Activated CD8-positive, alpha-beta T cell treated with anti-CD3 and anti-CD28 coated beads, Interleukin-2, amount 10 ng/mL, durations not matched to agents 7 days and 5 days (primary cell): ENCODE measurements at regions not wholly inside any gene's neighbourhood (a gene's known extent, or its start where the extent isn't known, plus 50 kb on each side); places are given as distances from the start of the nearest gene placed in this dataset.
"Not testable (repeated sequence)": the region's sequence is repeated elsewhere in the genome, so short reads cannot be mapped to it uniquely, and the experiment has no call there.

Experiments used
- ATAC-seq: fragments of 150-1000 bp; cut with Tn5 transposase; one replicate; pipeline ENCODE4 v1.10.0; 2021; ENCODE audit warnings: moderate library complexity
- CTCF ChIA-PET: fragments of 350-600 bp; sonication (Branson Sonifier 250); formaldehyde crosslinking; loops from one replicate; lab custom pipeline; 2021; ENCODE audit warnings: antibody characterized with exemption; lab: Charles Lee
- POLR2A ChIA-PET: fragments of 350-600 bp; sonication (Branson Sonifier 250); formaldehyde crosslinking; loops from one replicate; lab custom pipeline; 2021; ENCODE audit warnings: antibody characterized with exemption; lab: Charles Lee
- DNase-seq: peaks from one replicate; pipeline ENCODE4 v3.0.0-alpha.2; 2020
- H3K27ac Mint-ChIP-seq: one replicate; pipeline ENCODE4 v1.8.0; 2021; ENCODE audit warnings: mild to moderate bottlenecking, mixed read lengths
- H3K27me3 Mint-ChIP-seq: one replicate; pipeline ENCODE4 v1.8.0; 2021; ENCODE audit warnings: low read depth, mixed read lengths
- H3K36me3 Mint-ChIP-seq: one replicate; pipeline ENCODE4 v1.8.0; 2021; ENCODE audit warnings: low read depth, mixed read lengths
- H3K4me1 Mint-ChIP-seq: one replicate; pipeline ENCODE4 v1.8.0; 2021; ENCODE audit warnings: low read depth, mixed read lengths
- H3K4me3 Mint-ChIP-seq: one replicate; pipeline ENCODE4 v1.8.0; 2021; ENCODE audit warnings: mild to moderate bottlenecking, mixed read lengths
- H3K9me3 Mint-ChIP-seq: one replicate; pipeline ENCODE4 v1.8.0; 2022; ENCODE audit warnings: mixed read lengths; ENCODE audit not compliant: insufficient read depth

DNA sequence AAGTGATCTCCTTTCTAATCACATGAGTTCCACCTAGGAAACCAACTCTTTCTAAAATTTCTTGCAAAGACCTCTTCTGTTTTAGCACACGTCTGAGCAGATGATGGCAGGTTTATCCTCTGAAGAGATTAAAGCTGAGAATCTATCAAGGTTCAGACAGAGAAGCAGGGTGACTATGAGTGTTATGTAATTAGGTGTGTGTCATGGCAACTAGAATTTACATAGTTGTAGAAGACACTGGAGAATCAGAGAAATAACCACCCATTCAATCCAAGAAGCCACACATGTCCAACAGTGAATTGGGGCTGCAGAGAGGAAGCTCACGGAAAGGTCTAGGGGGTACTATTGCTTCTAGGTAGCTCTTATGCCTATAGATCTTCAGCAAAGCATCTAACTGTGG is 600.5 kb downstream of the PYDC2 start:
- Mint-ChIP-seq H3K27me3 (no peaks in the 10 kb centered on the region), H3K36me3 (no peaks in the 10 kb centered on the region), H3K4me1 (no peaks in the 10 kb centered on the region), H3K9me3 (peaks cover 5% of the 10 kb centered on the region), H3K27ac (no peak overlapping the region), H3K4me3 (no peak overlapping the region)
- ChIA-PET CTCF (interaction anchor here (0.7 kb wide), 1 partner anchor 30 kb away, joined by 3 read pairs; no protein-coding TSS in a partner anchor), POLR2A (no interaction called here)
- ATAC-seq (no peak), DNase-seq (no peak)

- Mint-ChIP-seq H3K27me3 (no peaks in the 10 kb centered on the region), H3K4me1 (no peaks in the 10 kb centered on the region), H3K4me3 (no peak overlapping the region), H3K27ac (no peak overlapping the region), H3K36me3 (no peaks in the 10 kb centered on the region), H3K9me3 (peaks cover 5% of the 10 kb centered on the region)
- DNase-seq (no peak), ATAC-seq (no peak)
- POLR2A ChIA-PET, result no interaction called here
- CTCF ChIA-PET, result no interaction called here
These were observed 601.2 kb downstream of the PYDC2 start for GRCh38 chr3:192062186-192062585.

DNA sequence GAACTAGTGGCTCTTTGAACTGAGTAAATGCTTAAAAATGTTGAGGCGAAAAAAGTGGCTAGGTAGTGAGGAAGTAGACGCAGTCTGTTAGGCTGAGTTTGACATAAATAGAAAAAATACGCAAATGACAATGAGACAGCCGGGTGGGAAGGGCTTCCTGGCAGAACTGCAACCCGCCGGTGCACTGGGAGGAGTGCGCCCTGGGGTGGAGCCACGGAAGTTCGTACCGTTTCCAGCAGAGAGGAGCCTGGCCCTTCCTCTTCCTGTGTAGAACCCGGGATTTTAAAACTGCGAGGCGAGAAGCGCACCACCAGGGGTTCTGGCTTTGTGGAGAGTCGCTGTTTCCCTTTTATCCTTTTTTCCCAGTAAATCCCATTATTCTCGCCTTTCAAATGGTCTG is 602.6 kb downstream of the PYDC2 start:
- Mint-ChIP-seq H3K4me1 (no peaks in the 10 kb centered on the region), H3K9me3 (peaks cover 3% of the 10 kb centered on the region), H3K27ac (no peak overlapping the region), H3K4me3 (no peak overlapping the region), H3K36me3 (no peaks in the 10 kb centered on the region), H3K27me3 (no peaks in the 10 kb centered on the region)
- ChIA-PET POLR2A (no interaction called here), CTCF (no interaction called here)
- DNase-seq (no peak), ATAC-seq (no peak)

DNA sequence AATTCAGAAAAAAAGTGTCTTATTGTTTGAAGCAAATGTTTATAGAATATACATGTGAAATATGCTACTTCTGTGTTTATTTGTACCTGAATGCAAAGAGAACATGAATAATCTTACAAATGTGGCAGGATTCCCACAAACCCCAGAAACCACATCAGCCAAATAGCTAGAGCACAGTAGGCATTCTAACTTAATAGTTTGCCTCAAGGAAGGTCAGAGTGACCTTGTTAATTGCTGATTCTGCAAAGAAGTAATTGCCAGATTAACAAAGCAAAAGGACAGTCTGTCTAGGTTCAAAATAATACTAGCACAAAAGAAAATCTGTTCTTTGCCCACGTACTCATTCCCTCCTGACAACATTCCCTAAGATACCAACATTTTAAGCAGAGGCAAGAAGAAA is 604.0 kb downstream of the PYDC2 start:
- Mint-ChIP-seq H3K4me3 (no peak overlapping the region), H3K27me3 (no peaks in the 10 kb centered on the region), H3K9me3 (no peaks in the 10 kb centered on the region), H3K4me1 (no peaks in the 10 kb centered on the region), H3K27ac (no peak overlapping the region), H3K36me3 (no peaks in the 10 kb centered on the region)
- ChIA-PET POLR2A (no interaction called here), CTCF (no interaction called here)
- DNase-seq (no peak), ATAC-seq (no peak)

DNA sequence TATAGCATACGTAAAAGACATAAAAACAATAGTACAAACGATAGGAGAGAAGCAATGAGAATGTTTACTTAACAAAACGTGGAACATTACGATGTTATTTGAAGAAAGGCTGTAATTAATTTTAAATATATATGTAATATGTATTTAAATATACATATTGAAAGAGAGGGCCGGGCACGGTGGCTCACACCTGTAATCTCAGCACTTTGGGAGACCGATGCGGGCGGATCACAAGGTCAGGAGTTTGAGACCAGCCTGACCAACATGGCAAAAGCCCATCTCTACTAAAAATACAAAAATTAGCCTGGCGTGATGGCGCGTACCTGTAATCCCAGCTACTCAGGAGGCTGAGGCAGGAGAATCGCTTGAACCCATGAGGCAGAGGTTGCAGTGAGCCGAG is 605.3 kb downstream of the PYDC2 start:
- H3K27ac Mint-ChIP-seq, H3K4me1 Mint-ChIP-seq, CTCF ChIA-PET, H3K9me3 Mint-ChIP-seq, H3K27me3 Mint-ChIP-seq, ATAC-seq, H3K36me3 Mint-ChIP-seq, DNase-seq, H3K4me3 Mint-ChIP-seq, POLR2A ChIA-PET: not testable (repeated sequence)

GRCh38 chr3:192068464-192069254 is 607.7 kb downstream of the PYDC2 start:
- no peak for ATAC-seq
- Mint-ChIP-seq H3K36me3 (no peaks in the 10 kb centered on the region), H3K4me1 (no peaks in the 10 kb centered on the region), H3K27me3 (no peaks in the 10 kb centered on the region), H3K9me3 (no peaks in the 10 kb centered on the region), H3K4me3 (no peak overlapping the region), H3K27ac (no peak overlapping the region)
- POLR2A ChIA-PET, result no interaction called here
- CTCF ChIA-PET, result no interaction called here
- DNase-seq, result no peak

GRCh38 chr3:192077795-192078497 is 617.0 kb downstream of the PYDC2 start:
- Mint-ChIP-seq H3K9me3 (peaks cover 14% of the 10 kb centered on the region), H3K36me3 (no peaks in the 10 kb centered on the region), H3K4me3 (no peak overlapping the region), H3K27ac (no peak overlapping the region), H3K4me1 (no peaks in the 10 kb centered on the region), H3K27me3 (no peaks in the 10 kb centered on the region)
- no peak for DNase-seq
- ATAC-seq, result no peak
- POLR2A ChIA-PET, result no interaction called here
- CTCF ChIA-PET, result no interaction called here

GRCh38 chr3:192079098-192079497 is 618.1 kb downstream of the PYDC2 start:
- DNase-seq (no peak), ATAC-seq (no peak)
- Mint-ChIP-seq H3K9me3 (peaks cover 14% of the 10 kb centered on the region), H3K4me1 (no peaks in the 10 kb centered on the region), H3K4me3 (no peak overlapping the region), H3K27me3 (no peaks in the 10 kb centered on the region), H3K36me3 (no peaks in the 10 kb centered on the region), H3K27ac (no peak overlapping the region)
- CTCF ChIA-PET, result no interaction called here
- POLR2A ChIA-PET, result no interaction called here

GRCh38 chr3:192080336-192080735 is 619.4 kb downstream of the PYDC2 start:
- Mint-ChIP-seq H3K4me1 (no peaks in the 10 kb centered on the region), H3K27ac (no peak overlapping the region)
- no peak for ATAC-seq

DNA sequence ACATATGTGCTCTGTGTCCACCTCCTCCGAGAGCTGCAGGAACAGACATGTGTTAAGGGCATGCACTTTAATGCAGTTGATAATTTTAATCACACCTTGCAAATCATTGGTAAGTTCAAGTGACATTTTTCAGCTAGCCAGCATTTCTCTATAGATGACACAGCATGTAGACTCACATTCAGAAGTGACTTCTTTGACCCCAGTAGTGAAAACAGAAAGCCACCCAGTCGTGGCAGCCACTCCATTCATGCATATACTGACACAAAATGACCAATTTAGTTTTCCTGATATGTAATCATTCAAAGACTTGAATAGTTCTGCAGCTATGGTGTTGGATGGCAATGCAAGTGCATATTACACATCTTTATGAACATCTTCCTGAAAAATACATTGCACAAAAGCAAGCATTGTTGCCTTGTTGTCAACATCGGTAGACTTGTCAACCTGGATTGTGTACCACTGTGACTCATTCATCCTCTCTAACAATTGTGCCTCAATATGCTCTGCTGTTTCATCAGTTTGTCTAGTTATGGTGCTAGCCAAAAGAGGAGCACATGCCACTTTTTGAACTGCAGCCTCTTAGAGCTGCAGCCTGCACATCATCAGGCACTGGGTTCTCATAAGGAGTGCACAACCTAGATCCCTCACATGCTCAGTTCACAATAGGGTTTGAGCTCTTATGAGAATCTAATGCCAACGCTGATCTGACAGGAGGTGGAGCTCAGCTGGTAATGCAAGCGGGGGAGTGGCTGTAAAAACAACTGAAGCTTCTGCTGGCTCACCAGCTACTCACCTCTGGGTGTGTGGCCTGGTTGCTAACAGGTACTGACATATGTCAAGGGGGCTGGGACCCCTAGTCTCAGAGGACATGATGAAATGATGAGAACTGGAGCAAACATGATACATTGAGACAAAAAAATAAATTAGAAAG is 622.0 kb downstream of the PYDC2 start:
- no peaks in the 10 kb centered on the region for H3K36me3 Mint-ChIP-seq
- no peak overlapping the region for H3K4me3 Mint-ChIP-seq
- ChIA-PET CTCF (no interaction called here), POLR2A (no interaction called here)
- H3K9me3 Mint-ChIP-seq, result no peaks in the 10 kb centered on the region
- no peak for DNase-seq
- H3K4me1 Mint-ChIP-seq, result no peaks in the 10 kb centered on the region
- no peak overlapping the region for H3K27ac Mint-ChIP-seq
- no peak for ATAC-seq
- no peaks in the 10 kb centered on the region for H3K27me3 Mint-ChIP-seq

More at GRCh38 chr3:192080336-192080735, 619.4 kb downstream of the PYDC2 start:
- DNase-seq, result no peak
- ChIA-PET CTCF (no interaction called here), POLR2A (no interaction called here)
- Mint-ChIP-seq H3K9me3 (peaks cover 7% of the 10 kb centered on the region), H3K4me3 (no peak overlapping the region), H3K36me3 (no peaks in the 10 kb centered on the region), H3K27me3 (no peaks in the 10 kb centered on the region)
